IMR-90 (cell line): ENCODE measurements at regions not wholly inside any gene's neighbourhood (a gene's known extent, or its start where the extent isn't known, plus 50 kb on each side); places are given as distances from the start of the nearest gene placed in this dataset.

Experiments
- ATAC-seq: fragments of 200-7000 bp; cut with Tn5 transposase; 2 replicates; pipeline ENCODE4 v1.9.1; 2020; ENCODE audit warnings: low read depth, mild to moderate bottlenecking, moderate library complexity
- BruUV-seq: library from RNA; stranded (reverse); fragments of 400-500 nt; replicated peaks from 2 replicates; lab custom pipeline; 2021; lab: Mats Ljungman, UMichigan
- CTCF ChIA-PET: fragments of 300-600 bp; formaldehyde crosslinking; extraction: SDS; loops from one replicate; lab custom pipeline; 2021; ENCODE audit warnings: antibody characterized with exemption; lab: Yijun Ruan, JAX
- POLR2A ChIA-PET: fragments of 300-600 bp; sonication (Branson Sonifier 250); formaldehyde crosslinking; loops from one replicate; lab custom pipeline; 2022; ENCODE audit warnings: antibody characterized with exemption; ENCODE audit not compliant: unreplicated experiment; lab: Charles Lee
- DNase-seq: peaks from one replicate; pipeline ENCODE4 v3.0.0; 2013
- H2AFZ ChIP-seq: replicated peaks from 2 replicates; pipeline ENCODE3; 2013; ENCODE audit warnings: low read length, mild to moderate bottlenecking; ENCODE audit not compliant: poor library complexity
- H2AK5ac ChIP-seq: 2 replicates; pipeline ENCODE4 v1.6.1; 2013; ENCODE audit warnings: low read depth, low read length, inconsistent platforms
- H2AK9ac ChIP-seq: replicated peaks from 2 replicates; pipeline ENCODE3; 2013; ENCODE audit warnings: mild to moderate bottlenecking, low read depth, low read length, moderate library complexity; ENCODE audit not compliant: poor library complexity
- H2BK120ac ChIP-seq: 2 replicates; pipeline ENCODE4 v1.6.1; 2013; ENCODE audit warnings: low read depth, low read length, inconsistent platforms
- H2BK15ac ChIP-seq: 3 replicates; pipeline ENCODE4 v1.6.1; 2013; ENCODE audit warnings: low read depth, low read length, inconsistent platforms
- H2BK20ac ChIP-seq: 2 replicates; pipeline ENCODE4 v1.6.1; 2013; ENCODE audit warnings: low read depth, mild to moderate bottlenecking, inconsistent platforms, low read length, moderate library complexity
- H2BK5ac ChIP-seq: 2 replicates; pipeline ENCODE4 v1.6.1; 2013; ENCODE audit warnings: mild to moderate bottlenecking, low read depth, low read length, inconsistent platforms; ENCODE audit not compliant: poor library complexity, severe bottlenecking
- H3K14ac ChIP-seq: replicated peaks from 2 replicates; pipeline ENCODE4 v1.6.1; 2013; ENCODE audit warnings: low read depth, low read length, inconsistent platforms
- H3K18ac ChIP-seq: 2 replicates; pipeline ENCODE4 v1.6.1; 2013; ENCODE audit warnings: low read depth, low read length, control low read depth
- H3K23ac ChIP-seq: 2 replicates; pipeline ENCODE4 v1.6.1; 2013; ENCODE audit warnings: low read depth, low read length, inconsistent platforms
- H3K27ac ChIP-seq: 2 replicates; pipeline ENCODE4 v1.5.1; 2013; ENCODE audit warnings: mild to moderate bottlenecking, control low read depth, low read length; ENCODE audit not compliant: insufficient read depth
- H3K27me3 ChIP-seq: 2 replicates; pipeline ENCODE4 v1.6.1; 2013; ENCODE audit warnings: low read length; ENCODE audit not compliant: control insufficient read depth, insufficient read depth
- H3K36me3 ChIP-seq: 2 replicates; pipeline ENCODE4 v1.6.1; 2013; ENCODE audit warnings: low read length, mixed read lengths; ENCODE audit not compliant: control insufficient read depth, insufficient read depth
- H3K4ac ChIP-seq: 2 replicates; pipeline ENCODE4 v1.6.1; 2013; ENCODE audit warnings: low read depth, low read length, inconsistent platforms
- H3K4me1 ChIP-seq: 2 replicates; pipeline ENCODE4 v1.6.1; 2013; ENCODE audit warnings: low read length, mixed read lengths; ENCODE audit not compliant: control insufficient read depth, insufficient read depth
- H3K4me2 ChIP-seq: 2 replicates; pipeline ENCODE4 v1.6.1; 2013; ENCODE audit warnings: low read depth, mild to moderate bottlenecking, control low read depth, low read length, moderate library complexity
- H3K4me3 ChIP-seq: 2 replicates; pipeline ENCODE4 v1.5.1; 2013; ENCODE audit warnings: low read depth, mild to moderate bottlenecking, control low read depth, low read length, moderate library complexity; ENCODE audit not compliant: insufficient read depth
- H3K56ac ChIP-seq: 2 replicates; pipeline ENCODE4 v1.6.1; 2013; ENCODE audit warnings: low read length, inconsistent platforms; ENCODE audit not compliant: insufficient read depth; ENCODE audit errors: extremely low read depth
- H3K79me1 ChIP-seq, 2 experiments: 2 replicates each; pipeline ENCODE4 v1.6.1; 2013; ENCODE audit warnings: low read length in 2 of 2, inconsistent platforms in 1 of 2, low read depth in 1 of 2
- H3K9ac ChIP-seq: 2 replicates; pipeline ENCODE4 v1.6.1; 2013; ENCODE audit warnings: low read depth, low read length, control low read depth
- H3K9me1 ChIP-seq: 2 replicates; pipeline ENCODE4 v1.6.1; 2013; ENCODE audit warnings: low read length, inconsistent platforms; ENCODE audit not compliant: insufficient read depth
- H3K9me3 ChIP-seq: 2 replicates; pipeline ENCODE4 v1.6.1; 2013; ENCODE audit warnings: low read length; ENCODE audit not compliant: control insufficient read depth, insufficient read depth
- H4K20me1 ChIP-seq: 2 replicates; pipeline ENCODE4 v1.6.1; 2013; ENCODE audit warnings: low read length, inconsistent platforms; ENCODE audit not compliant: insufficient read depth
- H4K5ac ChIP-seq: 2 replicates; pipeline ENCODE4 v1.6.1; 2013; ENCODE audit warnings: mild to moderate bottlenecking, low read depth, low read length, control low read depth
- H4K8ac ChIP-seq, 2 experiments: 2 replicates each; pipeline ENCODE4 v1.6.1; 2013; ENCODE audit warnings: low read depth in 2 of 2, low read length in 2 of 2, control low read depth in 1 of 2, inconsistent platforms in 1 of 2
- H4K91ac ChIP-seq: 2 replicates; pipeline ENCODE4 v1.6.1; 2013; ENCODE audit warnings: low read depth, low read length, inconsistent platforms; ENCODE audit not compliant: insufficient read depth
- BHLHE40 ChIP-seq: fragments of 150-350 bp; IDR thresholded peaks from 2 replicates; pipeline ENCODE4 v1.6.1; 2016; ENCODE audit warnings: mild to moderate bottlenecking, low read depth, low read length
- ELK1 ChIP-seq: fragments of 150-350 bp; IDR thresholded peaks from 2 replicates; pipeline ENCODE4 v1.6.1; 2016; ENCODE audit warnings: low read depth, mild to moderate bottlenecking, low read length, moderate library complexity, borderline replicate concordance
- RCOR1 ChIP-seq: IDR thresholded peaks from 2 replicates; pipeline ENCODE4 v1.6.1; 2012; ENCODE audit warnings: mild to moderate bottlenecking, low read length, improper control_type of control experiment; ENCODE audit not compliant: insufficient replicate concordance
- USF2 ChIP-seq: fragments of 150-350 bp; IDR thresholded peaks from 2 replicates; pipeline ENCODE4 v1.6.1; 2017; ENCODE audit warnings: mild to moderate bottlenecking, antibody characterized with exemption, low read length, low read depth
- WGBS, 2 experiments: methylation state at CpG; one replicate each; pipeline versions ENCODE4 v1.1.5 to v1.1.7; 2013; ENCODE audit warnings: missing lambda C conversion rate in 2 of 2; ENCODE audit not compliant: insufficient read length in 1 of 2; ENCODE audit errors: extremely low coverage in 2 of 2; 5-methylcytosine and 5-hydroxymethylcytosine counted together
- dilution Hi-C: fragments of 300-500 bp; cut with HindIII; formaldehyde crosslinking; loops from one replicate; pipeline ENCODE4 v1.14.3; 2018; ENCODE audit warnings: low sequenced_read_pairs; ENCODE audit not compliant: unreplicated experiment
- in situ Hi-C: fragments of 300-500 bp; cut with MboI; formaldehyde crosslinking; loops from 3 replicates; pipeline ENCODE4 v1.14.3; 2019; ENCODE audit warnings: low sequenced_read_pairs, inconsistent platforms, mixed read lengths
- intact Hi-C: fragments of 100-400 bp; cut with micrococcal nuclease; formaldehyde crosslinking; loops from 2 replicates; pipeline ENCODE4 v1.10.0; 2022

GRCh38 chr18:28794459-28795245, 617.7 kb upstream of the CDH2 start:
- H3K27ac ChIP-seq = no peak overlapping the region
- H3K23ac ChIP-seq = no peak overlapping the region
- no peak overlapping the region for H3K14ac ChIP-seq
- H3K4me2 ChIP-seq = no peak overlapping the region; the same call in 1 of the 2 replicates
- no peak overlapping the region for H3K9ac ChIP-seq
- H3K27me3 ChIP-seq = no peaks in the 10 kb centered on the region
- intact Hi-C loops (no loop called here), in situ Hi-C loops (no loop called here), dilution Hi-C loops (no loop called here)
- WGBS, 2 experiments = 20% methylated on average over 1 of the region's 5 CpGs; no CpG with 5 or more reads in 1 of the 2 experiments
- no peak overlapping the region for H3K4me3 ChIP-seq
- ChIA-PET CTCF (no interaction called here), POLR2A (no interaction called here)
- no peak overlapping the region for H2AK5ac ChIP-seq
- peaks cover 2% of the 10 kb centered on the region; the same call in 1 of the 2 replicates for H3K4me1 ChIP-seq
- no peaks in the 10 kb centered on the region for H3K79me1 ChIP-seq
- DNase-seq (peak; percentile 55), ATAC-seq (no peak)
- BruUV-seq = no TSS peak
- no peaks in the 10 kb centered on the region for H3K9me3 ChIP-seq
- no peak overlapping the region for H2BK15ac ChIP-seq
- no peak overlapping the region for H2AFZ ChIP-seq
- H2BK120ac ChIP-seq = no peak overlapping the region
- H3K9me1 ChIP-seq = no peaks in the 10 kb centered on the region
- TF ChIP-seq BHLHE40 = no peak
- no peak for TF ChIP-seq RCOR1
- TF ChIP-seq ELK1 = no peak
- TF ChIP-seq USF2 = no peak
- no peak overlapping the region for H4K91ac ChIP-seq
- H4K8ac ChIP-seq = no peak overlapping the region
- H3K18ac ChIP-seq = no peak overlapping the region
- H2AK9ac ChIP-seq = no peak overlapping the region
- no peaks in the 10 kb centered on the region for H3K36me3 ChIP-seq
- no peak overlapping the region for H2BK20ac ChIP-seq
- no peaks in the 10 kb centered on the region for H4K20me1 ChIP-seq
- H2BK5ac ChIP-seq = no peak overlapping the region
- no peak overlapping the region for H4K5ac ChIP-seq
- no peak overlapping the region for H3K56ac ChIP-seq
- H3K4ac ChIP-seq = no peak overlapping the region
